OCI-LY7 (cell line): ENCODE measurements at regions not wholly inside any gene's neighbourhood (a gene's known extent, or its start where the extent isn't known, plus 50 kb on each side); places are given as distances from the start of the nearest gene placed in this dataset. TPM values are rescaled to one million over a fixed set of nuclear protein-coding genes. Genes with fewer than 3 reads are reported as not detected.

Source experiments
- BruUV-seq: library from RNA; stranded (reverse); fragments of 400-500 nt; replicated peaks from 2 replicates; lab custom pipeline; 2021; lab: Mats Ljungman, UMichigan
- CTCF ChIA-PET: fragments of 300-600 bp; sonication (Branson Sonifier 250); formaldehyde crosslinking; loops from one replicate; lab custom pipeline; 2022; ENCODE audit warnings: antibody characterized with exemption; ENCODE audit not compliant: unreplicated experiment; lab: Charles Lee
- POLR2A ChIA-PET: fragments of 300-600 bp; sonication (Branson Sonifier 250); formaldehyde crosslinking; loops from one replicate; lab custom pipeline; 2022; ENCODE audit warnings: antibody characterized with exemption; lab: Charles Lee
- DNase-seq: peaks from one replicate; pipeline ENCODE4 v3.0.0-alpha.2; 2015; ENCODE audit warnings: low spot score
- H2AFZ ChIP-seq: fragments of 200-600 bp; sonication (generic), shearing (Covaris generic); 2 replicates; pipeline ENCODE4 v1.6.1; 2014; ENCODE audit warnings: mild to moderate bottlenecking, antibody characterized with exemption, low read length, moderate library complexity
- H3K27ac ChIP-seq: fragments of 200-600 bp; sonication (generic); 2 replicates; pipeline ENCODE4 v1.5.1; 2014; ENCODE audit warnings: mixed run types, low read depth, mild to moderate bottlenecking, moderate library complexity, low read length, inconsistent platforms; ENCODE audit not compliant: poor library complexity, severe bottlenecking
- H3K36me3 ChIP-seq: fragments of 200-600 bp; sonication (generic); 2 replicates; pipeline ENCODE4 v1.6.1; 2014; ENCODE audit warnings: mild to moderate bottlenecking, antibody characterized with exemption, low read length, moderate library complexity, mixed read lengths; ENCODE audit not compliant: insufficient read depth
- H3K4me1 ChIP-seq: fragments of 200-600 bp; sonication (generic); 2 replicates; pipeline ENCODE4 v1.5.1; 2014; ENCODE audit warnings: mild to moderate bottlenecking, low read length; ENCODE audit not compliant: insufficient read depth, poor library complexity, severe bottlenecking
- H3K4me2 ChIP-seq: fragments of 200-600 bp; sonication (generic); 2 replicates; pipeline ENCODE4 v1.6.1; 2014; ENCODE audit warnings: mild to moderate bottlenecking, low read length
- H3K4me3 ChIP-seq: fragments of 200-600 bp; sonication (generic); 2 replicates; pipeline ENCODE4 v1.5.1; 2014; ENCODE audit warnings: mild to moderate bottlenecking, low read depth, low read length; ENCODE audit not compliant: poor library complexity, severe bottlenecking
- H3K79me2 ChIP-seq: fragments of 200-600 bp; sonication (generic); 2 replicates; pipeline ENCODE4 v1.6.1; 2016; ENCODE audit warnings: low read depth, mild to moderate bottlenecking, low read length, moderate library complexity, mixed read lengths; ENCODE audit not compliant: insufficient read depth
- H3K9me2 ChIP-seq: fragments of 200-600 bp; sonication (generic); 2 replicates; pipeline ENCODE4 v1.6.1; 2016; ENCODE audit warnings: mild to moderate bottlenecking, low read length, mixed read lengths; ENCODE audit not compliant: insufficient read depth
- H3K9me3 ChIP-seq: fragments of 200-600 bp; sonication (generic); 2 replicates; pipeline ENCODE4 v1.6.1; 2014; ENCODE audit warnings: mild to moderate bottlenecking, mixed run types, low read length, mixed read lengths
- H4K20me1 ChIP-seq: fragments of 200-600 bp; sonication (generic); 2 replicates; pipeline ENCODE4 v1.6.1; 2014; ENCODE audit warnings: mild to moderate bottlenecking, antibody characterized with exemption, low read length, moderate library complexity, mixed read lengths; ENCODE audit not compliant: insufficient read depth
- EZH2phosphoT487 ChIP-seq: fragments of 200-600 bp; sonication (generic); IDR thresholded peaks from 2 replicates; pipeline ENCODE4 v1.6.1; 2018; ENCODE audit warnings: low read depth, borderline replicate concordance, mild to moderate bottlenecking, mixed run types, antibody characterized with exemption, low read length, moderate library complexity, mixed read lengths
- intact Hi-C: fragments of 100-400 bp; cut with micrococcal nuclease; formaldehyde crosslinking; loops from one replicate; pipeline ENCODE4 v1.10.0; 2022; ENCODE audit not compliant: unreplicated experiment
- small RNA-seq: library from RNA; depleted of rRNA; stranded (forward); fragments of <200 nt; gene quantifications from one replicate; pipeline ENCODE3, GENCODE V24; 2014
- TF ChIP-seq, protein P1 (sequence below): fragments of 200-600 bp; sonication (generic); conservative IDR thresholded peaks from 2 replicates; pipeline ENCODE4 v1.5.1; 2014; ENCODE audit warnings: mild to moderate bottlenecking, antibody characterized with exemption, low read length, moderate library complexity, mixed read lengths

DNA sequence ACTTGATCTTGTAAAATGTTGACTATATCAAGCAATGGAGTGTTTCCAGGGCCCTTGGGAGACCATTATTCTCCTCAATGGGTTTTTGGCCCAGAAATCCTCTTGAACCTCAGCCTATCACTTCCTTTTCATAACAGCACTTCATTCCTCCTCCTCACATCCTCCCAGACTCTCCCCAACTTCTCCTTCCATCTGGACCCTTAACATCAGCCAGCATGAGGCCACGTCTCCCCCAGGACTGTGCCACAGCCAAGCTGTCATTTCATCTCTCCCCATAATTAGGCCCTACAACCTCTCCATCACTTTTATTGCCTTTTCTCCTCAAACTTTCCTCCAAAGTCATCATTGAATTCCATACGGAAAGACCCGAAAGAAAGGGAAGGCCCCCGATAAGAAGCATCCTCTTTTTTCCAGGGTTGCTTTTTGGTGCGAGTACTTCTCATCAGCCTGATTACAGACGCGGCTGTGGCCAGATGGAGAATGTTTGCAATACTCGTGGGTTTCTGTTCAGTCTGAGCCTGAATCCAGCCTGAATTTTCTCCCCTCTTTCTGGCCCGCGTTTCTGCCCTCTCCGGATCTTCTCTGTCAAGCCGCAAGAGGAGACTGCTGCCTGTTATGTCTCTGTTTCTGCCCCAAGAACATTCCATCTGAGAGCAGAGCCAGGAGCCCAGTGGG is 52.7 kb upstream of the SLC25A33 start:
- H3K4me1 ChIP-seq, result no peaks in the 10 kb centered on the region
- no peaks in the 10 kb centered on the region for H3K9me3 ChIP-seq
- no peak overlapping the region for H3K4me2 ChIP-seq
- POLR2A ChIA-PET, result no interaction called here
- no peak for DNase-seq
- no peaks in the 10 kb centered on the region for H4K20me1 ChIP-seq
- no peak overlapping the region for H3K4me3 ChIP-seq
- no peaks in the 10 kb centered on the region for H3K79me2 ChIP-seq
- H2AFZ ChIP-seq, result no peak overlapping the region
- H3K36me3 ChIP-seq, result no peaks in the 10 kb centered on the region
- no TSS peak for BruUV-seq
- CTCF ChIA-PET, result no interaction called here
- intact Hi-C loops, result no loop called here
- H3K9me2 ChIP-seq, result no peaks in the 10 kb centered on the region
- TF ChIP-seq, protein P1, sequence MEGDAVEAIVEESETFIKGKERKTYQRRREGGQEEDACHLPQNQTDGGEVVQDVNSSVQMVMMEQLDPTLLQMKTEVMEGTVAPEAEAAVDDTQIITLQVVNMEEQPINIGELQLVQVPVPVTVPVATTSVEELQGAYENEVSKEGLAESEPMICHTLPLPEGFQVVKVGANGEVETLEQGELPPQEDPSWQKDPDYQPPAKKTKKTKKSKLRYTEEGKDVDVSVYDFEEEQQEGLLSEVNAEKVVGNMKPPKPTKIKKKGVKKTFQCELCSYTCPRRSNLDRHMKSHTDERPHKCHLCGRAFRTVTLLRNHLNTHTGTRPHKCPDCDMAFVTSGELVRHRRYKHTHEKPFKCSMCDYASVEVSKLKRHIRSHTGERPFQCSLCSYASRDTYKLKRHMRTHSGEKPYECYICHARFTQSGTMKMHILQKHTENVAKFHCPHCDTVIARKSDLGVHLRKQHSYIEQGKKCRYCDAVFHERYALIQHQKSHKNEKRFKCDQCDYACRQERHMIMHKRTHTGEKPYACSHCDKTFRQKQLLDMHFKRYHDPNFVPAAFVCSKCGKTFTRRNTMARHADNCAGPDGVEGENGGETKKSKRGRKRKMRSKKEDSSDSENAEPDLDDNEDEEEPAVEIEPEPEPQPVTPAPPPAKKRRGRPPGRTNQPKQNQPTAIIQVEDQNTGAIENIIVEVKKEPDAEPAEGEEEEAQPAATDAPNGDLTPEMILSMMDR, result no peak
- no peak for TF ChIP-seq EZH2phosphoT487
- no peak overlapping the region for H3K27ac ChIP-seq

Small RNAs in the stretch of these regions (small RNA-seq; reads per million reads assigned to genes)
- gene RNA5SP40, result not detected
